GM12891 (cell line): ENCODE measurements at regions not wholly inside any gene's neighbourhood (a gene's known extent, or its start where the extent isn't known, plus 50 kb on each side); places are given as distances from the start of the nearest gene placed in this dataset.

ENCODE experiments used
- PAX5 ChIP-seq: IDR thresholded peaks from 2 replicates; pipeline ENCODE4 v1.6.1; 2011; ENCODE audit warnings: low read length, moderate library complexity, mild to moderate bottlenecking; ENCODE audit not compliant: insufficient read depth, severe bottlenecking
- POLR2A ChIP-seq: IDR thresholded peaks from 2 replicates; pipeline ENCODE4 v1.6.1; 2011; ENCODE audit warnings: low read depth, low read length, control low read depth
- POLR2AphosphoS5 ChIP-seq: IDR thresholded peaks from 2 replicates; pipeline ENCODE4 v1.6.1; 2011; ENCODE audit warnings: low read depth, low read length, control low read depth
- POU2F2 ChIP-seq: IDR thresholded peaks from 2 replicates; pipeline ENCODE4 v1.6.1; 2011; ENCODE audit warnings: low read depth, mild to moderate bottlenecking, control low read depth, low read length, moderate library complexity
- TAF1 ChIP-seq: IDR thresholded peaks from 2 replicates; pipeline ENCODE4 v1.6.1; 2011; ENCODE audit warnings: low read depth, low read length, control low read depth

DNA sequence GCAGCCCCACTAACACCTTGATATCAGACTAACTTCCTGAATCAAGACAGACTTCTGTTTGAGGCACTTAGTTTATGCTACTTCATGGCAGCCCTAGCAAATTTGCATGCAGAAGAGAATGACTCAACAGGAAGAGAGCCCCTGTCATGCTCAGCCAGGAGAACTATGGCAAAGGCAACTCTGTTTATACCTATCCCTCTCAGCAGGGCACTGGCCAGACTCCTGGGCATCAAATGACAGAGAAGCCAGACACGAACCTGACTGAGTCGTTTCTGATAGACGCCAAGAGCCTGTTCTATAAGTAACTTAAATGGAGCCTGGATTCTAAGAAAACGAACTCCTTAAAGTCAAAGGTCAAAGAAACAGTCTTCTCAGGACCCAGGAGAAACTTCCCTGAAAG, 50.9 kb upstream of the UNC5B start:
- TF ChIP-seq POLR2AphosphoS5 (no peak), POLR2A (no peak), PAX5 (no peak), TAF1 (no peak), POU2F2 (no peak)
